Mononuclear cell (primary cell): ENCODE measurements at regions not wholly inside any gene's neighbourhood (a gene's known extent, or its start where the extent isn't known, plus 50 kb on each side); places are given as distances from the start of the nearest gene placed in this dataset.
"Not testable (repeated sequence)": the region's sequence is repeated elsewhere in the genome, so short reads cannot be mapped to it uniquely, and the experiment has no call there.

ENCODE experiments used
- H3K27me3 ChIP-seq: 2 replicates; pipeline ENCODE4 v1.6.0; 2011; ENCODE audit warnings: low read length, control low read depth; ENCODE audit not compliant: insufficient read depth
- H3K4me1 ChIP-seq: 2 replicates; pipeline ENCODE4 v1.5.1; 2011; ENCODE audit warnings: mild to moderate bottlenecking, low read length, control low read depth; ENCODE audit not compliant: insufficient read depth
- H3K4me3 ChIP-seq: 2 replicates; pipeline ENCODE4 v1.5.1; 2011; ENCODE audit warnings: mild to moderate bottlenecking, low read length, moderate library complexity
- H3K9me3 ChIP-seq: 2 replicates; pipeline ENCODE4 v1.5.1; 2011; ENCODE audit warnings: low read depth, mild to moderate bottlenecking, control low read depth, low read length

DNA sequence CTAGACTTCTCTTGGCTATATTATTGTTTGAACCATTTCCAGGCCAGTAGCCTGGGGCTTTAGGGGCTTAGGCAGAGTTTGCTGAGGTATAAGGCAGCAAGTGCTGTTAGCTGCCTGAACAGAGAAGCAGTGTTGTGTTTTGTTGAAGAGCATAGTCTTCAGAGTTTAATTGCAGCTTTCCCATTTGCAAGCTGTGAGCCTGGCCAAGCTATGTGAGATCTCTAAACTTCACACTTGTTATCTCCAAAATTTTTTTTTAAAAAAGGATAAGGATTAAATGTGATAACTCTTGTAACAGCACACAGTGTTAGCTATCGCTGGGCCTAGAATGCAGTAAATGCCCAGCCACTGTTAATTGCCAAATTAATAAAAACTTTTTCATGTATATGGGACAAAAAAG lies 782.4 kb downstream of the REEP3 start:
- no peaks in the 10 kb centered on the region for H3K9me3 ChIP-seq
- no peak overlapping the region for H3K4me3 ChIP-seq
- H3K27me3 ChIP-seq: no peaks in the 10 kb centered on the region
- H3K4me1 ChIP-seq: no peaks in the 10 kb centered on the region

DNA sequence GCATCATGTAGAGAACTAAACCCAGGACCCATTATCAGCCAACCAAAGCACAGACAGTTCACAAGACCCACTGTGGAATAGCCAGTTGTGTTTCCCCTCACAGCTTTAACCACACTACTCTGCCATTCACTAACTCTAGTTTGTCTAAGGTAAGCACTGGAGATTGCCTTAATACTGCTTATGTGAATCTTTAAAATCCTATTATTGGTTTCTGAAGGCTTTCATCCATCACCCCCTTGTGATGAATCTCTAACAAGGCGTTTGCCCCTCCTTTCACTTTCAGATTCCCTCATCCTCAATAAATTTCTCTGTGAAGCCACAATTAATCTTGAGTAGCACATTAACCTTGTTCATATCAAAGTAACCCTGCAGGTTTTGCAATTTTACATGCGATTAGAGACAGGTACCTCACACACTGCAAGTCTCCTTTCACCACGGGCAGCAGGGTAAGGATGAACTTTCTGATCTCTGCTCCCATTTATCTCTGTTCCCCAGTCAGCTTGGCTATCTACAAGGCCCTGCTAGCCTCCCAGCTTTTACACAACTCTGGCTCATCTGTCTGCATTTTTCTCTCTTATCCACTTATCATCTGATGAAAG lies 785.6 kb downstream of the REEP3 start:
- no peaks in the 10 kb centered on the region for H3K27me3 ChIP-seq
- H3K4me3 ChIP-seq: no peak overlapping the region
- H3K4me1 ChIP-seq: no peaks in the 10 kb centered on the region
- H3K9me3 ChIP-seq: no peaks in the 10 kb centered on the region

DNA sequence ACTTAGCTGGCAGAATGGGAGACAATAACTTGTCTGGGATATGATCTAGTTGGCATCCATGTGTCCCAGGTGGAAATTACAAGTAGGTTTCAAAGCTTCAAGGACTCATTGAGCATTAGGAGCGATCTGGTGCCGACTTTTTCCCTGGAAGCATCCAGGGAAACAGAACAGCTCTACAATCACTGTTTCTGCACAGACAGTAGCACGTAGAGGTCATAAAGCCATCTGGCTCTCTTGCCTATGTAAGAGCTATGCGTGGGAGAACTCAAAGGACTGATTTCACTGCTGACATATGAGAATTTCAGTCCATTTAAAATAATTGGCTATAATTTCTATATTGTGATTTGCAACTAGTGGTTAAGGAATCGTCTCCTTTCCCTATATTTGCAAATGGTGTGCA lies 791.7 kb downstream of the REEP3 start:
- Histone ChIP-seq H3K9me3 (no peaks in the 10 kb centered on the region), H3K27me3 (no peaks in the 10 kb centered on the region), H3K4me3 (no peak overlapping the region), H3K4me1 (no peaks in the 10 kb centered on the region)

DNA sequence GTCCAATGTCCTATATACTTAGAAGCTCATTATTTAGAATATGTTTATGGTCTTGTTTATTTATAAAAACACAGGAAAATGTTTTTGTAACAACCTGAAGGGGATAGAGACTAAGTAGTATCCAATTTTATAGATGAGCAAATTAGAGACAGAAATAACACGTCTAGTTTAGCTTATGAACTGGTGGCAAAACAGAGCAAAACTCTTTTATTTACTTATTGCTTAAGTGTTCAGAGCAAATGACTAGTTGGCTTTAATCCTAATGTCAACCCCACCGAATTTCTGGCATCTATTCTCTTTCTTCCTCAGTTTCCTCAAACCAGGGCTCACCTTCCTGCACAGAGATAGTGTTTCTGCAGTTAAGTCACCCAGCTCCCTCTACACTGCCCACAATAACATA lies 792.8 kb downstream of the REEP3 start:
- Histone ChIP-seq H3K27me3 (no peaks in the 10 kb centered on the region), H3K9me3 (no peaks in the 10 kb centered on the region), H3K4me3 (no peak overlapping the region), H3K4me1 (no peaks in the 10 kb centered on the region)

DNA sequence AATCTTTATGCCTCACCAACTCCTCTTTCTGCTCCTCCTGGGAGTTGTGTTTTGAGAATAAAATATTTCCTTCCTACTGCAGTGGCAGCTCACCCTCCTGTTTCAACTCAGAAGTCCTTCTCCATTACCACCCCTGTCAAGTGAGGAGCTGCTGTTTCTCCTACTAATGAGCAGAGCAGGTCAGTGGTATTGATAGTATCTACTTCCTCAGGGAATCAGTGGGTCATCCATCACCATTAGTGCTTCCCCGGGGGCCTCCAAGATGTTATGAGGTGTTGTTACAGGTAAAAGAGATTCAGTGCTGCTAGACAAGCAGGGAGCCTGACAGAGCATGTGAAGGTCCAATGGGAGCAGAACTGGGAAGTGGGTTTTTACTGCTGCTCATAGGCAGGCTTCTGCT lies 795.2 kb downstream of the REEP3 start:
- no peak overlapping the region for H3K4me3 ChIP-seq
- no peaks in the 10 kb centered on the region for H3K27me3 ChIP-seq

DNA sequence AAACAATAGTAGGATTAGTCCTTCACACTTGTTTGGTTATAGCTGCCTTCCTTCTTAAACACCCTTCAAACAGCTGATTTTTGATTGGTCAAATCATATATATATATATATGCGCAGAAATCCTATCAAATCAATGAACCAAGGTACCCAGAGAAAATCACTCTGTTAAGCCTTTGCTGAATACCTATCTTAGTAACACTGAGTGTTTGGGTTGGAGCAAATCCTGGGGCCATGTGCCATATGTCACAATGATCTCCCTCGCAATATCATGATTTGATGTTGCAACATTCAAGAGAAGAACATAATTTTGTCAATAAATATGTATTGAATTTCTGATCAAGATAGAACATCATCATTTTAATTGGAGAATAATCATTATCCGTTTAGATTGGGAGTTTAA lies 795.6 kb downstream of the REEP3 start:
- Histone ChIP-seq H3K27me3 (no peaks in the 10 kb centered on the region), H3K4me1 (no peaks in the 10 kb centered on the region), H3K9me3 (no peaks in the 10 kb centered on the region), H3K4me3 (no peak overlapping the region)

More for the DNA sequence above, 795.2 kb downstream of the REEP3 start:
- Histone ChIP-seq H3K9me3 (no peaks in the 10 kb centered on the region), H3K4me1 (no peaks in the 10 kb centered on the region)

DNA sequence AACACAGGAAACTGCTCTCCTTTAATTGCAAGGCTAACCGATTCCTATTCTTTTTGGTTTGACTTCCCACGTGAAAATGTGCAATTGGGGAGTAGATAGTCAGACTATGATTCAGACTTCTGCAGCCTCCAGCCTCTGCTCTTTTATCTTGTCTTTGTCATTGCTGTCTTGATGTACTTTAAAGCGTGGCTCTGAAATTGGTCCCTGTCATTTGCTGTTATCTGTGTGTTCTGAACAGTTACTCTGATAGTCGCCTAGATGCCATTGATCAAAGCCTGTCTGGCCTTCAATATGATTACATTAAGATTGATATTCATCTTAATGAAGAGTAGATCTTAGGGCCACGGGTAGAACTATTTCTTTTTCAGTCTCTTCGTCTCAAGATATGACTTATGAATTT lies 799.2 kb downstream of the REEP3 start:
- Histone ChIP-seq H3K27me3 (no peaks in the 10 kb centered on the region), H3K9me3 (no peaks in the 10 kb centered on the region), H3K4me3 (no peak overlapping the region), H3K4me1 (no peaks in the 10 kb centered on the region)

DNA sequence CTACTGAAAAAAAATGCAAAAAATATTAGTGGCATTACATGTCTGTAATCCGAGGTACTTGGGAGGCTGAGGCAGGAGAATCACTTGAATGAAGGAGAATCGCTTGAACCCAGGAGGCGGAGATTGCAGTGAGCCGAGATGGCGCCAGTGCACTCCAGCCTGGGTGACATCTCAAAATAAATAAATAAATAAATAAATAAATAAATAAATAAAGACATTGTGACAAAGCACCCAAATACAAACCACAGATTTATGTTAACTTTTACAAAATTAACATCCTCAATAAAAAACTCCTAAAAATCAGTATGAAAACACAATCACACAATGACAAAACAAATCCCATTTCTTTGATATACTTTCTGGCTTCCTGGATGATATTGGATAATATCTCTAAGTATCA lies 808.3 kb downstream of the REEP3 start:
- H3K4me3 ChIP-seq: no peak overlapping the region
- no peaks in the 10 kb centered on the region for H3K4me1 ChIP-seq
- H3K9me3 ChIP-seq: peaks cover 14% of the 10 kb centered on the region
- no peaks in the 10 kb centered on the region for H3K27me3 ChIP-seq

DNA sequence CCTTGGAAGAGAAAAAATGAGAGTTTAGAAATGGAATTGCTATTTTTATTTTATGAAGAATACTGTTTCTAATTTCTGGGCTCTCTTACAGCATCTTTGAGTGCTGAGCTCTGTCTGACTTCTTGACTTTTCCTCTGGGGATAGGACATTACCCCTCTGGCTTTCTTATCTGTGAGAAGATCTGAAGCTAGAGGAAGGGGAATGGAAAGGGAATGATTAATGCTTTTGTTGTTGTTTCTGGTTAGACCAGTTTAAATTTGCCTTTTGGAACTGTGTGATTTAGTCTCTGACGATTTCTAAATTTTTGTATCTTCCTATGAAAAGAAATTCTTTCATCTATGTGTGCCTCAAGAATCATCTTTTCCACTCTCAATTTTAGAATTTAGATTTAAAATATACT lies 811.4 kb downstream of the REEP3 start:
- H3K4me1 ChIP-seq: no peaks in the 10 kb centered on the region
- no peak overlapping the region for H3K4me3 ChIP-seq
- H3K9me3 ChIP-seq: peaks cover 2% of the 10 kb centered on the region
- H3K27me3 ChIP-seq: no peaks in the 10 kb centered on the region

DNA sequence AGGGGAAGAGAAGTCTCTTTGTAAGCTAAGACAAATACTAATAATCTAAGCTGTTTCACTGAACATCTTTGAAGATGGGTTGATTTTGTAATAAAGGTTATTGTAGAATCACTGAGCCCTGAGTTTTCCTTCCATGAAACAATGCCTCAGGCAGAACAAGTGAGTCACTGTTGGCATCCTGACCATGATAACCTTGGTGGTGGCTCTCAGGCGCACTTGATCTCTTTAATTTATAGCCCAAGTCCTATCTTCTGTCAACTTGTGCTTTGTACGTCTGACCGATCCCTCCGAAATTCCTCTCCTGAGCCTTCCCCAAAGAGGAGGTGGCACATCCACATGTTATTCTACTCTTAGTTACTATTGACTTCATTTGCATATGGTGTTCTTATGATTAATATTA lies 812.9 kb downstream of the REEP3 start:
- Histone ChIP-seq H3K27me3 (no peaks in the 10 kb centered on the region), H3K4me3 (no peak overlapping the region), H3K4me1 (no peaks in the 10 kb centered on the region), H3K9me3 (no peaks in the 10 kb centered on the region)

DNA sequence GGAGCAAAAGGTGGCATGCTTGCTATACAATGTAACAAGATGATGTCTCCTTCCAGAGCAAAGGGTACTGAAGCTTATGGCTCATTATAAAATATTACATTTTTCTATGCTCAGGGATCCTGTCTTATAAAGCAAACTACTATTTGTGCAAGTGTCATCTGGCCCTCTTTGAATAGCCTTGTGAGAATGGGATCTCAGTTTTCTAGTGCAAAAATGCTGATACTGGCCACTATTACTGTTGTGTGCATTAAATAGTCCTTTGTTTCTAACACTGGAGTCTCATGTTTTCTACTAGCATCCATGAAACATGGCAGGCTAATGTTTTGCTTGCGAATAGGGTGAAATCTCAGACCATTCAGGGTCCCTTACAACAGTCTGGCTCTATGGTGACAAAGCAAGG lies 823.0 kb downstream of the REEP3 start:
- Histone ChIP-seq H3K4me3 (no peak overlapping the region), H3K4me1 (no peaks in the 10 kb centered on the region), H3K27me3 (no peaks in the 10 kb centered on the region), H3K9me3 (no peaks in the 10 kb centered on the region)

DNA sequence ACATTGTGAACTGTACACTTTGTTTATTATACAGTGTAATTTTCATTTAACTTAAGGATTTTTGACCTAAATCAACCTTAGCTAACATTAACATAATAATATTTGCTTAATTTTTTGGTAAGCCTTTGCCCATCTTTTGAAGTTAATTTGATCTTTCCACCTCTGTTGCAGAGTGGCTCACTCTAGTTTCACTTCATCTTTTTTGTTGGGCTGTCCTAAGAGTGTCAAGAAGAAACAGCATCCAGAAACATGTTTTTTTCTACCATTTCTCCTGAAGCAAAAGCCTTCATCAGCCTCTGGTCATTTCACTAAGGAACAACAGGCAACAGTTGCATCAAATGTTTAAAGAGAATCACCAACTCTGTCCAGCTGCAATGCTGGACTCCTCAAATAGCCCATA lies 824.7 kb downstream of the REEP3 start:
- Histone ChIP-seq H3K4me1 (no peaks in the 10 kb centered on the region), H3K27me3 (no peaks in the 10 kb centered on the region), H3K9me3 (no peaks in the 10 kb centered on the region), H3K4me3 (no peak overlapping the region)

DNA sequence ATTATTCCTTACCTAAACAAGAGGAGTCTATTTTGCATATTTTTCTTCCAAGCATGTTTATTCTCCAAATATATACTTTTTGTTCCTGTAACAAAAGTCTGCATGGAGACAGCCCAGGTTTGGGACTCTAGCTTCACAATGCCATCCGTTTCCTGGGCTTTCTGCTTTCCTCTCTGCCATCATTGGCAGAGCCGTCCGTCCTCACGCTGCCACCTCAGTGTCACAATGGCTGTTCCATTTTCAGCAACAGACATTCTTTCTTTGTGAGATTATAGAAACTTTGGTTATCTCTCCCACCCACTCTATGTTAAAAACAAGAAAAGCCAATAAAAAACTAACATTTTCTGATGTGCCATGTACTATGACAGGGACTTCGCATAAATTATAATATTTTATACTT lies 825.2 kb downstream of the REEP3 start:
- Histone ChIP-seq H3K4me3 (no peak overlapping the region), H3K27me3 (no peaks in the 10 kb centered on the region), H3K4me1 (no peaks in the 10 kb centered on the region), H3K9me3 (no peaks in the 10 kb centered on the region)

DNA sequence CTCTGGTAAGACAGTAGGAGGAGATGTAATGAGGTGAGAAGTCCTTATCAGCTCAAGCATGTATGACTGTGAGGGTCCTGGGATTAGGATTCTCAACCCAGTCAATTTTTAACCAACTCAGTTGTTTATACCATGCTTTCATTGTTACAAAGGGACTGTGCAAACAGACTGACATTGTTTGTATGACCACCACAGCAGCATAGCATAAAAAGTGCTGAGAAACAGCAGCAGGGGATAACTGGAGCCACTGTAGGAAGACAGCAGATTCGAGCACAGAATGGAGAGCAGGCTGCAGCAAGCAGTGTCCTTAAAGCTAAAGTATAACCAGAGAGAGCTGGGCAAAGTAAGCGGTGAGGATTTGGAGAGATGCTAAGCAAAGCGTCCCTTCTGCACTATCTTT lies 829.5 kb downstream of the REEP3 start:
- Histone ChIP-seq H3K27me3 (no peaks in the 10 kb centered on the region), H3K4me1 (no peaks in the 10 kb centered on the region), H3K4me3 (no peak overlapping the region), H3K9me3 (no peaks in the 10 kb centered on the region)

DNA sequence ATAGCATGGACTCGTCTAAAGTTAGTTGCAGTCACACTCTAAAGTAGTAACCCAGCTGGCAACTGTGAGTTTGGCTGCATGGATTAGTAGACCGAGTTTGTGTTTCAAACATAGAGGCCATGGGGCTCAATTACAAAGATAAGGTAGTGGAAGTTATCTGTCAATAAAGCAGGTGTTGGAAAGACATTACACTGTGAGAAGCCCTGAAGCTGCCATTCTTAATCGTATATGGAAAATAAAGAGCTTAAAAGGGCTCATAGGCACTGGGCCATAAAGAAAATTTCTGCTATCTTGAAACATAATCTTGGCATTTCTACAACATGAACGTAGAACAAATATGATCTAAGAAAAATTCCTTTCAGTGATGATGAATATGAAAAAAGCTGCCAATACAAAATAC lies 837.7 kb downstream of the REEP3 start:
- Histone ChIP-seq H3K27me3 (no peaks in the 10 kb centered on the region), H3K9me3 (no peaks in the 10 kb centered on the region), H3K4me1 (no peaks in the 10 kb centered on the region), H3K4me3 (no peak overlapping the region)

DNA sequence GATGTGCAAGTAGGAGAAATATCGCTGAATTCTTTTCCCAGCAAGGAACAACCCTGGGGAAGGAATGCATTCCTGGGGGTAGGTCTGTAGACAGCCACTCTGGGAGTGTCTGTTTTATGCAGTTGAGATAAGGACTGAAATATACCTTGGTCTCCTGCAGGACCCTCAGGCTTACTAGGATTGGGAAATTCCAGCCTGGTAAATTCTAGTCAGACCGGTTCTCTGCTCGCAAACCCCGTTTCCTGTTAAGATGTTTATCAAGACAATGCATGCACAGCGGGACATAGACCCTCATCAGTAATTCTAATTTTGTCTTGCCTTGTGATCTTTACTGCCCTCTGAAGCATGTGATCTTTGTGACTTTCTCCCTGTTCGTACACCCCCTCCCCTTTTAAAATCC lies 839.0 kb downstream of the REEP3 start:
- not testable (repeated sequence) for H3K4me1 ChIP-seq, H3K9me3 ChIP-seq, H3K27me3 ChIP-seq

DNA sequence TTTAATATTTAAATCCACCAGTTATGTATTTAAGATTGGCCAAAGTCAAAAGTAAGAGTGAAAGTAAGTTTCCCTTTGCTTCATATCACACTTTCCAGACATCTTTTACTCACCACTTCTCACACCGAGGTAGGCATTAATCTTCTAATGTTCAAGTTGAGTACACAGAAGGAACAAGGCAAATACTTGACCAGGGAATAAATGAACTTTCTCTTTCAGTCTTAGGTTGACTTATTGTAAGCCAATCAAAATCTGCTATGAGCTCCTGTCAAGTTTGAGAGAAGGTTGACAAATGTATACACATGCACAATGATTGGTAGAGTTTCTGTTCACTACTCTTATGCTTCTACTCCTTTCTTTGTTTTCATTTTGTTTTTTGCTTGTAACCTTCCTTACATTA lies 842.5 kb downstream of the REEP3 start:
- Histone ChIP-seq H3K4me1 (no peaks in the 10 kb centered on the region), H3K9me3 (no peaks in the 10 kb centered on the region), H3K4me3 (no peak overlapping the region), H3K27me3 (no peaks in the 10 kb centered on the region)

More for the DNA sequence above, 839.0 kb downstream of the REEP3 start:
- not testable (repeated sequence) for H3K4me3 ChIP-seq
